ENCODE measurements at regions not wholly inside any gene's neighbourhood (a gene's known extent, or its start where the extent isn't known, plus 50 kb on each side); places are given as distances from the start of the nearest gene placed in this dataset.

- TF ChIP-seq, protein P1, sequence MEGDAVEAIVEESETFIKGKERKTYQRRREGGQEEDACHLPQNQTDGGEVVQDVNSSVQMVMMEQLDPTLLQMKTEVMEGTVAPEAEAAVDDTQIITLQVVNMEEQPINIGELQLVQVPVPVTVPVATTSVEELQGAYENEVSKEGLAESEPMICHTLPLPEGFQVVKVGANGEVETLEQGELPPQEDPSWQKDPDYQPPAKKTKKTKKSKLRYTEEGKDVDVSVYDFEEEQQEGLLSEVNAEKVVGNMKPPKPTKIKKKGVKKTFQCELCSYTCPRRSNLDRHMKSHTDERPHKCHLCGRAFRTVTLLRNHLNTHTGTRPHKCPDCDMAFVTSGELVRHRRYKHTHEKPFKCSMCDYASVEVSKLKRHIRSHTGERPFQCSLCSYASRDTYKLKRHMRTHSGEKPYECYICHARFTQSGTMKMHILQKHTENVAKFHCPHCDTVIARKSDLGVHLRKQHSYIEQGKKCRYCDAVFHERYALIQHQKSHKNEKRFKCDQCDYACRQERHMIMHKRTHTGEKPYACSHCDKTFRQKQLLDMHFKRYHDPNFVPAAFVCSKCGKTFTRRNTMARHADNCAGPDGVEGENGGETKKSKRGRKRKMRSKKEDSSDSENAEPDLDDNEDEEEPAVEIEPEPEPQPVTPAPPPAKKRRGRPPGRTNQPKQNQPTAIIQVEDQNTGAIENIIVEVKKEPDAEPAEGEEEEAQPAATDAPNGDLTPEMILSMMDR (conservative IDR thresholded peaks at IDR 0.05; ENCODE audit: low read length): no peak
- no peak for TF ChIP-seq EZH2phosphoT487 (IDR thresholded peaks at IDR 0.05; ENCODE audit: borderline replicate concordance)
Observed at GRCh38 chrX:9102956-9103355, 69.0 kb upstream of the FAM9B start.
